GM19324 (cell line): ENCODE measurements at regions not wholly inside any gene's neighbourhood (a gene's known extent, or its start where the extent isn't known, plus 50 kb on each side); places are given as distances from the start of the nearest gene placed in this dataset.
"Not testable (repeated sequence)": the region's sequence is repeated elsewhere in the genome, so short reads cannot be mapped to it uniquely, and the experiment has no call there.

Source experiments
- ATAC-seq: cut with Tn5 transposase; IDR thresholded peaks from one replicate; pipeline ENCODE4 v1.9.1; 2021; ENCODE audit warnings: mild to moderate bottlenecking, moderate library complexity; ENCODE audit not compliant: unreplicated experiment, low FRiP score

DNA sequence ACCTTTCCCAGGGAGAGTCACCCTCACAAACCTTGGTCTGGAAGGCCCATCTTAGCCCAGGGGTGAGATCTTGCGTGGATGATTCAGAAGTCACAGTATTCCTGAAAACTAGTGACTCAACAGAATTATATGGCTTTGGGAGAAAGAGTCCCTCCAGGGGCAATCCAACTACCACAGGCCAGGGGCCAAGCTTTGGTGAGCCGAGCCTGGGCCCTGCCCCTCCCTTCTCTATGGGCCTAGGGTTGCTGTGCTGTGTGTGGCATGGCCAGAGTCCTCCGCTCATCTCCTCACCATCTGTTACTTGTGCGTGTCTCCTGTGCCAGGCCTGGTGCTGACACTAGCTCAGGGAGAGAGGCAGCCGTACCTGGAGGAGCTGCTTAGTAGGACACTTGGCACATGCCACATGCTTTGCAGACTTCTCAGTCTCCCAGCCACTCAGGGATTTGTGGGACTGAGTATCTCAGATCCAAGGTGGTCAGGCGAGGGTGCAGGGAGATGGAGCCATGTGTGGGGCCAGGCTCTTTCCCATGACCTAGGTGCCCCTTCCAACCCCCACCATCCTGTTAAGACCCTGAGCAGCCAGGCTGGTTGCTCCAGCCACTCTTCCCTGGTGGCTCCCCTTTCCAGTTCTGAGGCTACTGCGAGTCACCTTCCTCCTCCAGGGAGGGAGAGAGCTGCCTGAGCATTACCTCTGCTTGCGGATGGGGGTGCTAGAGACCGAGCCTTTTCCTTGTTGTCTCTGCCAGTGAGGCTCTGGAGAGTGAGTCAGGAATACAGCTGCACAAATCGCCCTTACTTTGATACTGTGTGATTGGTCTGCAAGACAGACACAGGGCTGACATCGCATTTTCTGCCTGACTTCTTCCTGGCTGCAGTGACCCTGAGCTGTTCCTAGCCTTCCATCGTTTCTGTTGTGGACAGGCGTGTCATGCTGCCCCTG, 94.1 kb downstream of the SLC25A47 start:
- ATAC-seq: no peak

DNA sequence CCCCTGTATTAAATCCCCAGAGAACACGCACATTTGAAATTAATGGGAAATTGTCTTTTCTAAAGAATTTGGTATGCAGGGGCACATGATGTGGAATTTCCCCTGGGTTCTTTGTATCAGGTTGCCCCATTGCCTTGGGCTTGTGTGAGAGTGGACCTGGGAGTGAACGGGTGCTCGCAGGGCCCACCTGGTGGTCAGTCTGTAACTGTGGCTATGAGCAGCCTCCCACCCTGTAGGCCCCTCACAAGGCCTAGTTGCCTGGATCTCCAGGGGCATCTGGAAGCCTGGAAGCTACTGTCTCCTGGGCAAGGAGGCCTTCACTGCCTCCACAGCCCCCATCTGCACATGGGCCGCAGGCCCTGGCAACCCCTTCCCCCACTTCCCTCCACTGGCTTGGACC, 96.7 kb downstream of the SLC25A47 start:
- ATAC-seq: no peak

DNA sequence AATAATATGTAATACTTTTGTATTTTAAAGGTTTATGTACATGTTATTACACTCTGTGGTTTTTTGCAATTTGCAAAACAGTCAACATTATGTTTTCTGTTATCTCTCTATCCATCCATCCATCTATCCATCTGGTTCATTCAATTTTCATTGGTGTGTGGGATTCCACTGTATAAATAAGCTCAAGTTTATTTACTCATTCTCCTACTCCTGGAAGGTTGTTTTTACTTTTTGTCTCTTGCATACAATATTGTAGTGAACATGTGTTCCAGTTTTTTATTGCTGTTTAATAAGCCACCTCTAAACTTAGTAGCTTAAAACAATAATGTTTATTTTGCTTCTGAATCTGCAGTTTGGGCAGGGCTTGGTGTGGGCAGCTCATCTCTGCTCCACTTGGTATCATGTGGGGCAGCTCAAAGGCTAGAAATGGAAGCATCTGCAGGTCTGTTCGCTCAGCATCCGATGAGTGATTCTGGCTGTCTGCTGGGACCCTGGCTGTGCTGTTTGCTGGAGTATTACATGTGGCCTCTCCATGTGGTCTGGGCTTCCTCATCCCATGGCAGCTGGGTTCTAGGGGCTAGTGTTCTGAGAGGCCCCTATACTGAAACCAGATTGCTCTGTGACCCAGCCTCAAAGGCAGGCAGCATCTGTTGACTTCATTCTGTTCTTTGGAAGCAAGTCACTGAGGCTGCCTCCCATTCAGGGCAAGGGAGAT, 98.8 kb downstream of the SLC25A47 start:
- ATAC-seq: no peak

DNA sequence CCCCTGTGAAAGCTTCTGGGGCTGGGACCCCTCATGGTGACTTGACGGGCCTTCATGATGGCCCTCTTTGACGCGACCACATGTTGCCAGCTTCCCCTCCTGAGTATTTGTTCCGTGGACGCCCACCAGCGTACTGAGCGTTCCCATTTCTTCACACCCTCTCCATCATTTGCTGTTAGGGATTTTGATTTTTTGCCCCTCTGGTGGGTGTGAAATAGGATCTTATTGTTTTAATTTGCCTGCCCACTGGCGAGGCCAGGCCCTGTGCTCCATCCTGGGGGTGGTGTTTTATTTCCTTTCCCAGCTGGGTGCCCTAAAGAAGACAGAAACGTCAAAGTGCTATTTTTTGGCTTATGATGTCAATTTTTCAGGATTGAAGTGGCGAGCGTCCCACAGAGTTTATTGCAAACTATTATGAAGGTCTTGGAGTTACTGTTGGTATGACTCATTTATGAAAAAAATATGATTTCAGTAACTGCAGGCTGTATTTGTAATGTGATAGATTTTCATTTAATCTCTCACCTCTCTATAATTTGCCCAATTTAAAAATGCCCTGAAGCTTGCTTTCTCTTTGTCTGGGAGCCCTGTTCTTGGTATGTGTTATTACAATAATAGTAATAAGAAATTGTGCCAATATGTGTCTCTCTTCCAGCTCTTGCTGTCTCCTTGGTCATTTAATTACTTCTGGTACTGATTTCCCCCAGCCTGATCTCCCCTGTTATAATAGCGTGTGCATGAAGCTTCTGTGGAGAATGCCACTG, 99.6 kb downstream of the SLC25A47 start:
- ATAC-seq: no peak

GRCh38 chr14:100423317-100424010, 100.3 kb downstream of the SLC25A47 start:
- no peak for ATAC-seq

DNA sequence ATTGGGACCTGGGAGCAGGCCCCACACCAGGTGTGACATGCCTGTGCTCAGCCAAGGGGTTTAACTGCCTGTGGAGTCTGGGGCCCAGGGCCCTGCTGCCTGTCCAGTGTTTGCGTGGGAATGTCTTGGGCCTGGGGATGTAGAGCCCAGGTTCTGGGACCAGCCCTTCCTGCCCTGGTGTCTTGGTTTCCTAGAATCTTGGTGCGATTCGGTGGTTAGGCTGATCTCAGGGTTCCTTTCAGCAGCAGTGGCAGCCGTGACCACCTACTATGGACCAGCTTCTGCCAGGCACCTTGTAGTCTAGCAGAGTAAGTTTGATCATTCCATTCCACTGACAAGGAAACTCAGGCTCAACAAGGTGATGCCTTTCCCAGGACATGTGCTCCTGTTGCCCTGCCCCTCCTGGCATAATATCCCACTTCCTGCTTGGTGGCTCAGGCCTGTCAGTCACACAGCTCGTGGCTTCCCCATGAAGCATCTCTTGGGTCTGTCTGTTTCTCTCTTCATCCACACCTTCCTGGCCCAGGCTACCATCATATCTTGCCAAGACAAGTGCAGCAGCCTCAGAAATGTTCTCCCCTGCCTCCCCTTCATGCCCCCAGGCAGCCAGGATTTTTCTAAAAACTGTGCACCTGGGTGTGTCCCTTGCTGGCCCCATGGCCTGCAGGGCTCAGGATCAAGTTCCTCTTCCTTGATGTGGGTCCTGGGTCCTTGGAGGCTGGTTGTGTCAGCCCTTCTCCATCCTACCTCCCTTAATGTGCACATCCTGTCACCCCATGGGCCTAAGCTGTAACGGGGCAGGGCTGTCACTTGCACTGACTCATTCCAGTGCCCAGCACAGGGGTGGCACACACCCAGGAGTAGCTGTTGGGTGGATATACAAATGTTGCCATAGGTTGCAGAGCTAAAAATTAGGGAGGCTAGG, 101.6 kb downstream of the SLC25A47 start:
- ATAC-seq: no peak

- no peak for ATAC-seq
Measured at GRCh38 chr14:100425429-100425827, 102.3 kb downstream of the SLC25A47 start.

- ATAC-seq: no peak
Measured at GRCh38 chr14:100426314-100426713, 103.2 kb downstream of the SLC25A47 start.

GRCh38 chr14:100427166-100427565, 104.0 kb downstream of the SLC25A47 start:
- ATAC-seq: no peak

- no peak for ATAC-seq
Measured at GRCh38 chr14:100428727-100429126, 105.6 kb downstream of the SLC25A47 start.

- no peak for ATAC-seq
Measured at GRCh38 chr14:100429537-100429936, 106.4 kb downstream of the SLC25A47 start.

- no peak for ATAC-seq
Measured at GRCh38 chr14:100430571-100430970, 107.4 kb downstream of the SLC25A47 start.

GRCh38 chr14:100431461-100431860, 108.3 kb downstream of the SLC25A47 start:
- not testable (repeated sequence) for ATAC-seq

DNA sequence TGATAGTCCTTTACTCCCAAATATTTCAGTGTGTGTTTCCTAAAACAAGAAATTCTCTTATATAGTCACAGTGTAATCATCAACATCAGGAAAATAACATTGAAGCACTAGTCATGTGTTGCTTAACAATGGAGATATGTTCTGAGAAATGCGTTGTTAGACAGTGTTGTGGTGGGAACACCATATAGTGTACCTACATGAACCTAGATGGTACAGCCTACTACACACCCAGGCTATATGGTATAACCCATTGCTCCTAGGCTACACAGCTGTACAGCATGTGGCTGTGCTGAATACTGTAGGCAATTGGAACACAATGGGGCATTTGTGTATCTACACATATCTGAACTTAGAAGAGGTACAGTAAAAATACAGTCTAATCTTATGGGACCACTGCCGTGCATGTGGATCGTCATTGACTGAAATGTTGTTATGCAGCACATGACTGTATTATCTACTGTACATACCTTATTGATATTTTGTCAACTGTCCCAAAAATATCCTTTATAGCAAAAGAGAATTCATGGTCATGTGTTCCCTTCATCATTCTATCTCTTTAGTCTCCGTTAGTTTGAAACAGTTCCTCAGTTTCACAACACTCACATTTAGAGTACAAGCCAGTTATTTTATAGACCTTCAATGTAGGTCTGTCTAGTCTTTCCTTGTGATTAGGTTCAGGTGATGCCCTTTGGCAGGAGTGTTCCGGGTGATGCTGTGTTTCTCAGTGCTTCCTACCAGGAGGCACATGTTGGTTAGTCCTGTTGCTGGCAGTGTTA, 109.7 kb downstream of the SLC25A47 start:
- no peak for ATAC-seq

DNA sequence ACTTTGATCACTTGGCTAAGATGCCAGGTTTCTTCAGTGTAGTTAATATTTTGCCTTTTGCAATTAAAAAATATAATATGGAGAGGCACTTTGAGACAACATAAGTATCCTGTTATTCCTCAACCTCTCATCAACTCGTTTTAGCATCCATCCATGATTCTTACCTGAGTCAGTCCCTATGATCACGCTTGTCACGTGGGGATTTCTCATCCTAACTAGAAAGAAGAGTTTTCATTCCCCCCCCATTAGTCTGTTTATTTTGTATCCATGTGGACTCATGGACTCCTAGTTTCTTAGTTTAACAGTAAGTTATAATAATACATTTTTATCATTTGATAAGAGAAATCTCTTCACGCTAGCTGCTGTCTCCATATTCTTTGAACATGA, 110.3 kb downstream of the SLC25A47 start:
- ATAC-seq: no peak

GRCh38 chr14:100434033-100434601, 111.0 kb downstream of the SLC25A47 start:
- no peak for ATAC-seq

DNA sequence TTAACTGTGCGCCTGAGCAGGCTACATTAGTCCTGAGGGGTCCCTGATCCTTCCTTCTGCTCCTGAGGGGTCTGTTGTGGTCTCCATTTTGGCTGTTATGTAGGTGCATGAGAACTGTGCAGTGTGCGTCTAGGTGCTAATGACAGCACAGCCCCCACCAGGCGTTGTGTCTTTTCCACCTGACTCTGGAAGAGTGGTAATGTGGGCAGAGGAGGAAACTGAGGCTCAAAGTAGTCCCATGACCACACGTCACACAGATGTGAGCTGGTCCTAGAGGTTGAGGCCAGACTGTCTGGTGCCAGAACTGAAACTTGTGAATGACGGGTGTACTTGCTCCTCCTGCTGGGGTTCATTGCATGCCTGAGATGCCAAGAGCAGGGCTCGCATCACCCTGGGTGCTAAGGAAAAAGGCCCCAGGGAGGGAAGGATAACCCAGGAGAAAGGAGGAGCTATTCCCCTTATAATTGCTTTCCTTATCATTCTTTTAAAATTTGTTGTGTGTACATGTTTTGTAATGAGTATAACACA, 111.8 kb downstream of the SLC25A47 start:
- ATAC-seq: no peak

GRCh38 chr14:100435459-100435858, 112.3 kb downstream of the SLC25A47 start:
- no peak for ATAC-seq
